Right ventricle myocardium inferior (tissue), 1 donor: ENCODE measurements at regions not wholly inside any gene's neighbourhood (a gene's known extent, or its start where the extent isn't known, plus 50 kb on each side); places are given as distances from the start of the nearest gene placed in this dataset.

Experiments
- ATAC-seq: fragments of 200-7000 bp; cut with Tn5 transposase; one replicate; pipeline ENCODE4 v1.9.1; 2020; ENCODE audit warnings: mild to moderate bottlenecking, moderate library complexity
- DNase-seq: peaks from one replicate; pipeline ENCODE4 v3.0.0; 2021; ENCODE audit errors: missing footprints
- intact Hi-C: fragments of 100-400 bp; cut with DNase I; formaldehyde crosslinking; loops from one replicate; pipeline ENCODE4 v1.11.0; 2022
- donor health status: DM: no; HTN: yes; CAD: no; lungs with severe emphysema.

DNA sequence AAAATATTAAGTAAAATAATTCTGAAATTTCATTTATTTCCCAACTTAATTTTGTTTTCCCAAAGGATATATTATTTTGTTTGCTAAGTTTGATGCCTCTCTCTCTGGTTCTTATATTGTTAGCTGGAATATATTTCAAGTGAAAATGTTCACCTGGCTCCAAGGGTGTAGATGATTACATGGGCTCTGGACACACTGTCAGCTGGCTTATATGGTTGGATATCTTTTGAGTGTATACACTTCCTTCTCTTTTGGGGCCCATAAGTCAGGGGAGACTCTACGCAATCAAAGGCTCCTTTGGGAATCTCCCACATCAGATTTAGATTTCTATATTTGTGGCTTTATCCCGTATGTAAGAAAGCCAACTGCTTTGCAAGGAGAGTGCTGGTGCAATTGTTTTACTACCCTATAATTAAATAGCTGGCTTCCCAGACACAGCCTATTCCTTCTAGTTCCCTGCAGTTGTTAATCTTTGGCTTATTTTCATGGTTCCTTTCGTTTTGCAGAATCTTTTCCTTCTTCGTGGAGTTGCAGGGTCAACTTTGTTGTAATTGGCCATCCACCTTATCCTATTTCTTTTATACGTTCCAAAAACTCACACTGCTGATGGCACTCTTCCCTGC, 225.7 kb downstream of the DPH6 start:
- intact Hi-C loops, result no loop called here
- ATAC-seq, result no peak
- DNase-seq, result no peak

DNA sequence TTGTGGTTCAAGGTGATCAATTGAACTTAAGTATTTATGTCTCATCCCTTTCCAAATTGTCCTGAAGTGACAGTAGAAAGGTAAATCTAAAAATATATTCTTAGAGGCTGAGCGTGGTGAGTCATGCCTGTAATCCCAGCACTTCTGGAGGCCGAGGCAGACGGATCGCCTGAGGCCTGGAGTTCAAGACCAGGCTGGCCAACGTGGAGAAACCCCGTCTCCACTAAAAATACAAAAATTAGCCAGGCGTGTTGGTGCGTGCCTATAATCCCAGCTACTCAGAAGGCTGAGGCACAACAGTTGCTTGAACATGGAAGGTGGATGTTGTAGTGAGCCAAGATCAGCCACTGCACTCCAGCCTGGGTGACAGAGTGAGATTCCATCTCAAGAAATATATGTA, 226.6 kb downstream of the DPH6 start:
- no peak for ATAC-seq
- DNase-seq, result no peak
- intact Hi-C loops, result no loop called here

DNA sequence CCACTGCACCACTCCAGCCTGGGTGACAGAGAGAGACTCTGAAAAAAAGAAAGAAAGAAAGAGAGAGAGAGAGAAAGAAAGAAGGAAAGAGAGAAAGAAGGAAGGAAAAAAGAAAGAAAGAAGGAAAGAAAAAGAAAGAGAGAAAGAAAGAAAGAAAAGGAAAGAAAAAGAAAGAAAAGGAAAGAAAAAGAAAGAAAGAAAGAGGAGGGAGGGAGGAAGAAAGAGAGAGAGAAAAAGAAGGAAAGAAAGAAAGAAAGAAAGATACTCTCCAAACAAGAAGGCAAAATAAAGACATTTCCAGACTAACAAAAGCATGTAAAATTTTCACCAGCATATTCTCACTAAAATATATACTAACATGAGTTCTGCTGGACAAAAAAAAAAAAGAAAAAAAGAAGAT, 228.7 kb downstream of the DPH6 start:
- DNase-seq (no peak), ATAC-seq (no peak)
- intact Hi-C loops, result no loop called here

DNA sequence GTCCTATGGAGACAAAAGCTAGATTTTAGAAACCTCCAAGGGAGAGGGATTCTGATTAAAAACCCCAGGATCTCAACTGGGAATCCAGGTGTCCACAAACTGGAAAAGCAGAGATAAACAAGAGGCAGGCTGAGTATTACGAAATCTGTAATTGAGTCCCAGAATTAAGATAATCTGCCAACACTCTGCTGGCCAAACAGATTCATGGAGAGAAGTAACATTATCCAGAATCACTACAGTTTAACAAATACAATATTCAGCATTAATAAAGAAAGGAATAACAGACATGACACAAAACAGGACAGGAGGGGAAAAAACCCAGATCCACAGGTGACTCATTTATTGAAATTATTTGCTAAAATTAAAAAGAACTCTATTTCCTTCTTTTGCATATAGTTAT, 227.2 kb upstream of the NANOGP8 start:
- intact Hi-C loops, result no loop called here

DNA sequence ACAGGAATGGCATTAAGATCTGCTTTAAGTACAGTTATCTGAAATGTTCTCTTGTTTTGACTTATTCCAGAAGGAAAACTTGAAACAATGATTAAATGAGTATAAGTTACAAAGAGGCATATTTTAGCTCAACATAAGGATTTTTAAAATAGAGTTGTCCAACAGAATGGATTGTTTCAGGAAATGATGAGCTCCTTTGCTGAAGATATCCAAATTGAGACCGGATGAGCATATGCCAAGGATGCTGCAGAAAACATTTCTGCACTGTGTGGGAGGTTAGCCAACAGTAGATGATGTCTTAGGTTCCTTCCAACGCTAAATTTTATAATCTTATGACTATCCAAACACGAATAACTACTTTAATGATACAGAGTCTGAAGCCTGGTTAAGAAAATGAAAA, 226.5 kb upstream of the NANOGP8 start:
- intact Hi-C loops, result no loop called here
- DNase-seq, result no peak
- no peak for ATAC-seq

More for the DNA sequence above, 227.2 kb upstream of the NANOGP8 start:
- ATAC-seq (no peak), DNase-seq (no peak)

DNA sequence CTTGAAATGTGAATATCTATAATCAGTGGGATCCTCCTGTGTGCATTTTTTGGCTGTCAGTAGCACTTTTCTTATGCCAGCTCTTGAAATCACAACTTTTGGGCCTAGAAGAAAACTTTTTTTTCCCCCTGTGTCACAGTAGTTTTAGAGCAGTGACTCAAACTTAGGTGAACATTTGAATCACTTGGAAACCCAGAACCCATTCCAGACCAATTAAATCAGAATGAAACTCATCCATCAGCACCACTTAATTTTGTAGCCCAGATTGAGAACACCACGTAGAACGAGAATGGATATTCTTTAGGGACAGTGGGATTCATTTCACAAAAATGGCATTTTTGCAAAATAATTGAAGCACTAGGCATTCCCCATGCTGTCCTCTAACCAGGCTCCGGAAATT, 224.8 kb upstream of the NANOGP8 start:
- ATAC-seq (no peak), DNase-seq (no peak)
- intact Hi-C loops, result loop anchor here (5.0 kb wide), 1 partner anchor 52 kb away; no protein-coding TSS in a partner anchor

DNA sequence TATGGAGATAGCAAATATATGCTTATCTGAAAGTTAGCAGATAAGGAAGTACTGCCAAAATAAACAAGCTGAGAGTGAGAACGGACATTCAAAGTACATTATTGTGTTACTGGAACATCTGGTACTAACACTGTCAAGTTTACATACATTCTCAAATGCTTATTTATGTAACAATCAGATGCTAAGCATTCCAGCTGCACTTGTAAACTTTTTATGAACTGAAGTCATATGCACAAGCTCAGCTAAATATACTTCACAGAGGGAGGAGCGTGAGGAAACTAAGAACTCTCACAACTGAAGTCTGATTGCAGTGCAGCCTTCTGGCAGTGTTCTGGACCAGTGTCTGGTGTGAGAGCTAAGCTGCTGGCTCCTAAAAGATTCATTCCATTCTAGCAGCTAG, 223.7 kb upstream of the NANOGP8 start:
- DNase-seq, result no peak
- intact Hi-C loops, result loop anchor here (5.0 kb wide), 1 partner anchor 53 kb away; no protein-coding TSS in a partner anchor

DNA sequence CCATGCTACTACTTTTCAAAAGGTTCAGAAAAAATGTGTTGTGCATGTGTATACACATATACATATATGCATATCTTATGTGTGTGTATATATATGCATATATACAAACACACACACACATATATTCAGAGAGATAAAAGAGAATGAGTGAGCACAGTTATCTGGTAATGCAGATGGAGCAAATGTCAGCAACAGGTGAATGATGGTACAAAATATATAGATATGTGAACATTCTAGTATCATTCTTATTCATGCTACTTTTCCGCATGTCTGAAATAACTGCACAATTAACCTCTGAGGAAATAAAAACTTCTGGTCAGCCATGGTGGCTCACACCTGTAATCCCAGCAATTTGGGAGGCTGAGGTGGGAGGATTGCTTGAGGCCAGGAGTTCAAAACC, 222.6 kb upstream of the NANOGP8 start:
- DNase-seq (no peak), ATAC-seq (no peak)
- intact Hi-C loops, result loop anchor here (5.0 kb wide), 1 partner anchor 55 kb away; no protein-coding TSS in a partner anchor

More for the DNA sequence above, 223.7 kb upstream of the NANOGP8 start:
- peak; percentile 90 for ATAC-seq

DNA sequence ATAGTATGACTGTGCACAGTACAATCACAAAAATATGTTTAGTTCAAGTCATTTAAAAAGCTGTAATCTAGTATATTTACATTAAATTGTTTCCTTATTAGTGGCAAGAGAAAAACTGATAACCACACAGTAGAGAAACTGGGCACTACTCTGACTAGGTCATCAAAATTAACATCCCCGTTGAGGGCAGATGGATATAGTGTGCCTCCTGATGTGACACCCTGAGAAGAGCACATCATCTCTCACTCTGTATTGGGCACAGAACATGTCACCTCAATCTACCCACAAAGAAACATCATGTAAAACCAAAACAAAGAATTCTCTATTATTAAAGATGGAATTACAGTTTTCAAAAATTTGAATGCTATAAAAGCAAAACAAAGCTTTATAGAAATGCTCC, 221.9 kb upstream of the NANOGP8 start:
- no peak for DNase-seq
- intact Hi-C loops, result loop anchor here (5.0 kb wide), 1 partner anchor 55 kb away; no protein-coding TSS in a partner anchor
- ATAC-seq, result peak; percentile 40

DNA sequence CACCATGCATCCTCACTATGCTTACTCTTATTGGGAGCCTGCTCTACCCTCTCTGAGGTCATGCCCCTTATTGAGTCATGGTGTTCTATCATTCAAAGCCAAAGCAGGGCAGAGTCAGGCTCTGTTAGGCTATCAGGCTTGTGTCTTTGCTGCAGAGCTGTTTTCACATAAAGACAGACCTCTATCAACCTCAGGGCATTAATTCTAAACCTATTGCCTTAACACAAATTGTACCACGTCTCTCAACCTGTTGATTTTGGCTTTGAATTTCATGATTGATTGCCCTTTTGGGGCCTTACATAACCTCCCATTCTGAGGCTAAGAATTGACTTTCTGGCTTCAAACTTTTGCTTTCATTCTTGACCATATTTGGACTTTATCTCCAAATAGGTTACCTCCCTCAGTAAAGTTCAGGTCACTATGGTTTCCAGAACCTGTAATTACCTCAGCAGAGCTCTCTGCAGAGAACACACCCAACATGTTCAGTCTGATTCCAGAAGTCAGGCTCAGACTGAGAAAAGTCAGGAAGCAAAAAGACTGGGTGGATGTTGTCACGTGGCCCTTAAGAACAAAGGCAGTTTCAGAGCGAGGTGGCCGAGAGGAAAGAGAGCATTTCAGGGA, 221.4 kb upstream of the NANOGP8 start:
- intact Hi-C loops, result loop anchor here (5.0 kb wide), 1 partner anchor 56 kb away; no protein-coding TSS in a partner anchor
- ATAC-seq (peak; percentile 52), DNase-seq (no peak)

DNA sequence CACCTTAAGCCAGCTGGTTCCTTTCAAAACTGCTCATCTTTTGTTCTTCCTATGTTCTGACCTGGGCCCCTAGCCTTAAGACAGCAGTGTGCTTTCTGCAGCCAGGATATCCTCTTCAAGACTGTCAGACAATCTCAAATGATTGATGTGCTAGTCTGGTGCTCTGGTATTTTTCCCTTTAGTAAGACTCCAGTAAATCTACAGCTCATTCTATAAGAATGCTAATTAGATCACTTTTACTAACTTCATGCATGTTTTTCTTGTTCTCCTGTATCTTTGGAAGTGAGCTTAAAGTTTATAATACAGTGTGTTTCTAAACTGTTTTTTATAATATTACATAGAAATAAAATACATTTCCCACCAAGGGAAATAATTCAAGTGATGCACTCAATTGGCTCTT, 220.9 kb upstream of the NANOGP8 start:
- DNase-seq, result no peak
- intact Hi-C loops, result loop anchor here (5.0 kb wide), 1 partner anchor 56 kb away; no protein-coding TSS in a partner anchor
- ATAC-seq, result no peak

DNA sequence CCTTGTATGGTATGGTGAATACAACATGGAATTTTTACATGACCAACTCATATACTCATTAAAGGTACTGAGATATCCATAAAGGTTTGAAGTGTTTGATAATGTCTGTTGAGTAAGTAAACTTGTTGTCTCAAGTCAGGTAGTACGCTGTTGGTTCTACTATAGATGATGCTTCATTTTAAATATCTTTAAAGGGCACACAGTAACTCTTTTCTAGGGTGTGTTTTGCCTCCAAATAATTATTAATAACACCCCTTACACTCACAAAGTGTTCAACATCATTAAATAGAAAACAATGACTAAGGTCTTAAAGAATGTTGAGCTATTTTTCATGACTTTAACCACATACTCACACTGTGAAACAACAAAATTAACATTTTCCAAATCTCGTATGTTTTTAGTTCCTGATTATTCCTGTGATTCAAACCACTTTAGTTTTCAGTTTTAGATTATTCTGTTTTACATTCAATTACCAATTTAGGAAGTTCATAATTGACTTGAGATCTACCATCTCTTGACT, 220.0 kb upstream of the NANOGP8 start:
- DNase-seq (no peak), ATAC-seq (no peak)
- intact Hi-C loops, result loop anchor here (5.0 kb wide), 1 partner anchor 57 kb away; no protein-coding TSS in a partner anchor

DNA sequence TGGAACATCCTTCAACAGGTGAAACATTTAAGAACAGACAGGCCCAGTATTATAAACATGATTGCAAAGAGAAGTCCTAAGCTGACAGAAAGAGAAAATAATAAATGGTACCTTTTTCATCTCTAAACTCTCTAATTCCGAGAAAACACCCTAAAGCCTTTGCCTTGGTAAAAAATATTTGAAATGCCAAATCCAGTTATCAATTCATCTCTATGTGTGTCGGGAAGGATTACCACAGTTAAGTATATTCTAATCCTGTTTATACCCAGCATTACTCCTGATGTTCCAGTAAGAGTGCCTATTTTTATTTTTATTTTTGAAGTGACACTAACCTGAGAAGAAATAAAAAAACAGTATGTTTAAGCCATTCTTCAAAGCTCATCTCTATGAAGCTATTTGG, 219.3 kb upstream of the NANOGP8 start:
- DNase-seq, result no peak
- intact Hi-C loops, result no loop called here
- ATAC-seq, result no peak

DNA sequence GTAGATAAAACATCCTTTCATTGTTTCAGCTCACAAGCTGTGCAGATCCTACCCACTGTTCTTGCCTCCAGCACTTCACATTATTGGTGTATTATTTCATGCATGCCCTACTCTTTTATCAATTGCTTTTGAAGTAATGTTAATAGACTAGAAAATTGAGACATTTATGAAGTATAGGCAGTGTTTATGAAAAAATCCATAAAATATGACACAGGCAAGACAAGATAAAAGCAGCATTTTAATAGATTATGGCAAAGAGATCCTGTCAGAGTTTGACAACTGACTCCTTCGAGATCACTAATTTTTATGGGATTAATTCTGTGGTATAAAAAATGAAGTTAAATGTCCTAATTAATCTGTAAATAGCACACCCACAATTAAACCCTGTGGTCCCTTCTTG, 217.2 kb upstream of the NANOGP8 start:
- intact Hi-C loops, result no loop called here
- ATAC-seq (no peak), DNase-seq (no peak)

DNA sequence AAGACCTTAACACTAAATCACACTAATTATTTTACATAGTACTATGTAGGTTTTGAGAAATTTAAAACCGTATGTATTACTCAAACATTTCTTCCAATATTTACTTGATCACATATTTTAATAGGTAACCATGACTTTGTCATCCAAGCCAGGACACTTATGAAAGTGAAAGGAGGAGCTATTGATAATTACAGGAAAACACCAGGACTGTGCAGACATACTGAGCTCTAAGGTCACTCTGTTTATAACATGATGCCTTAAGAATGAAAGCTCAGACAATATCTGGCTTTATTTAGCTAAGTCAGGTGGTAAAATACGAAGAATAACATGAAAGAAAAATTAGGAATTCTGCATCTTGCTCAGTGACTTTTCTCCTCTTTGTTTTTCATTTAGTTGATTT, 216.0 kb upstream of the NANOGP8 start:
- ATAC-seq, result no peak
- intact Hi-C loops, result no loop called here
- DNase-seq, result no peak

DNA sequence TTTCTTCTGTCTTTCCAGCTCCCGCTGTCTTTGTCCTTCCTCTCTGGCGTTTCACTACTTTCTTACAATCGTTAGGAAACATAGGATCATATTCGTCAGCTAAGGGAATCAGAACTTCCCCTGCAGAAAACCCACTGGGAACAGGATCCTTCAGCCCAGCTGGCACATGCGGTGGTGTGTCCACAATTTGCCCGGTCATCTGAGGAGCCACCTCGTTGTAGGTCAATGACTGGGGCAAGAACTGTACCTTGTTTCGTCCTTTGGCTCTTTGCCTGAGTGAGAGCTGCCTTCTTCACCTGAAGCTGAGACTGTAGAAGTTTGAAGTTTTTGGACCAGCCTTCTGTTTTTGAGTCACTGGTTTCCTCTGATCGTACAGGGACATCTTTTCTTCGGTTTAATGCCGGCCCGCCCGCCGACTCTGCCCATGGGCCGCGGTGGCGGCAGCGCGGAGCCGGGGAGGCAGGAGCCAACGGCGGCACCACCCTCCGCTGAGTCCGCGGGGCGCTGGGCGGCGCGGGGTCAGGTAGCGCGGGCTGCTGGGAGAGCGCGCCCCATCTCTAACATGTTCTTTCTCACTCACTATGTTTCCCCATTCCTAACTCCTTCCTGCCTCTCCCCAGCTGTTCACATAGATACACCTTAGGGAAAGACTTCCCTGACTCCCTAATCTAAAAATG, 214.1 kb upstream of the NANOGP8 start:
- intact Hi-C loops, result no loop called here
- no peak for DNase-seq
- ATAC-seq, result no peak

DNA sequence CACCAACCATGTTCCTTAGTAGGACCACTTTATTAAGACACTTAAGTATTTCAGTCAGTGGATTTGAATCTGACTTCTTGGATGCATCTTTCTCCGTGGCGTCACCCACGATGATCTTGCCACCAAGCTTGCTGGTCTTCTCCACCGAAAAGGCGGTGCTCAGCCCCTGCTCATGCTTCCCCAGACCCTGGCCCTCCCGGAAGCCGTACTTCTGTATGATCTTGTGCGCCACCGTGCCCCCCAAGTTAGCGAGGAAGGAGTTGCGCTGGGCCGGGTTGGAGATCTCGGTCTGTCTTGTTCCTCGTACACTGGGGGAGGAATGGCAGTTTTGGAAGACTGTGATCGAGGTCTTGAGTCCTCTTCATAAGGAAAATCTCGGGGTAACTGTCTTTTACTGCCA, 213.4 kb upstream of the NANOGP8 start:
- intact Hi-C loops, result no loop called here
- DNase-seq, result no peak
- ATAC-seq, result no peak

DNA sequence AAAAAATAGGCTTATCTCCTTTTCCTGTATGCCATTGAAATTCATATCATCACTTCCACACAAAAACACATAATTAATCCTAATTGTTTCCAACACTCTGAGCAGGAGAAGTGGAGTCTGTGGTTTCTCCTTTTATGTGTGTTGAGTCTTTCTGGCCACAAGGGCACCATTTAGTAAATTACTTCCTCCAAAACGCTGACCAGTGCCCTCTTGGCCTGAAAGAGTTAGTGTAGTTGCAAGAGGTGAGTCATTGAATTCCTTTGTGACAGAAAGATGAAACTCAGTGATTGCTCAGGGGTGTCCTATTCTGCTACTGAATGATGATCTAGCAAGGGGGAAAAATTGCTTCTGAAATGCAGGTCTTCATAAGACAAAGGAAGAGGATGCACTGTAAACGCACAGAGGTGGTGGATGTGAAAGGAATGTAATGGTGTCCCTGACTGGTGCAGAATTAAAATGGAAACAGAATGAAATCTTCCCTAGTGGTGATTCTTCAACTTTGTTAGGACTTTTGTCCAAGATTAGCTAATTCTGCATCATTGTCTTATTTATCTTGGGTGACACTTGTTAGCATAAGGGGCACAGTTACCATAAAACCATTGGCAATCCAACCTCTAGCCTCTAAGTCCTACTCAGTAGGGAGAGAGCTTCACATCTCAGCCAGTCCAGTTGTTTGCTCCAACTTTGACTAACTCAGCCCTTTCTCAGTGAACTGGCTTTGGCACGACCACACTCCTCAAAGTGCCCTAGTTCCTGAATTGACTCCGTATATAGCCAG, 208.4 kb upstream of the NANOGP8 start:
- intact Hi-C loops, result no loop called here
- no peak for ATAC-seq
- no peak for DNase-seq

DNA sequence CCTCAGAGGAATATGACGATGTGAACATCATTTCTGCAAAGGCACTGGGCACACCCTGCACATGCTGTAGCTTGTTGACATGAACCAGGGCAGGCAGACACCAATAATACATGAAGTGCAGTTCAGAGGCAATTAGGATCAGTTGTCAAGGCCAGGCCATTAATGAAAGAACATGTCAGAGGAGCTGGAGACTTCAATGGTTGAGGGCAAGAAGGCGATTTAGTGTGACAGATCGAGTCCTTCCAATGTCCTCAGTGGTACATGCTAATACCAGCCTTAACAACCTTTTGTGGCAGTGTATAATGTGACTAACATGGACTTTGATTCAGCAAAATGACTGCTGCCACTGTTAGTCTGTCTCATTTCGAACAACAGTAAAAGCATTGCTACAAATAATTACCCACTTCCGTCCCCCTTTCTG, 205.2 kb upstream of the NANOGP8 start:
- ATAC-seq (no peak), DNase-seq (no peak)
- intact Hi-C loops, result no loop called here
